GM21360 (cell line): ENCODE measurements at regions not wholly inside any gene's neighbourhood (a gene's known extent, or its start where the extent isn't known, plus 50 kb on each side); places are given as distances from the start of the nearest gene placed in this dataset.
"Not testable (repeated sequence)": the region's sequence is repeated elsewhere in the genome, so short reads cannot be mapped to it uniquely, and the experiment has no call there.

Source experiments
- ATAC-seq: cut with Tn5 transposase; IDR thresholded peaks from one replicate; pipeline ENCODE4 v1.9.1; 2021; ENCODE audit warnings: mild to moderate bottlenecking, moderate library complexity; ENCODE audit not compliant: unreplicated experiment

- no peak for ATAC-seq
These were observed 122.6 kb upstream of the CXorf66 start for GRCh38 chrX:140087875-140088274.

- no peak for ATAC-seq
These were observed 121.4 kb upstream of the CXorf66 start for GRCh38 chrX:140086691-140087090.

GRCh38 chrX:140074851-140075250 is 109.5 kb upstream of the CXorf66 start:
- not testable (repeated sequence) for ATAC-seq

- no peak for ATAC-seq
These were observed 105.7 kb upstream of the CXorf66 start for GRCh38 chrX:140071037-140071436.

GRCh38 chrX:140065961-140066662 is 100.8 kb upstream of the CXorf66 start:
- ATAC-seq: no peak

- ATAC-seq: no peak
These were observed 99.7 kb upstream of the CXorf66 start for GRCh38 chrX:140064993-140065392.

- peak; percentile 98 for ATAC-seq
These were observed 91.7 kb upstream of the CXorf66 start for GRCh38 chrX:140057001-140057411.

- no peak for ATAC-seq
These were observed 88.5 kb upstream of the CXorf66 start for GRCh38 chrX:140053846-140054245.

- ATAC-seq: no peak
These were observed 85.6 kb upstream of the CXorf66 start for GRCh38 chrX:140050906-140051305.

- no peak for ATAC-seq
These were observed 75.1 kb upstream of the CXorf66 start for GRCh38 chrX:140040386-140040785.

- ATAC-seq: no peak
These were observed 73.5 kb upstream of the CXorf66 start for GRCh38 chrX:140038842-140039241.

- no peak for ATAC-seq
These were observed 69.6 kb upstream of the CXorf66 start for GRCh38 chrX:140034916-140035315.

GRCh38 chrX:140022482-140022881 is 57.2 kb upstream of the CXorf66 start:
- ATAC-seq: no peak

- not testable (repeated sequence) for ATAC-seq
These were observed 53.8 kb upstream of the CXorf66 start for GRCh38 chrX:140019134-140019533.
